ENCODE measurements at regions not wholly inside any gene's neighbourhood (a gene's known extent, or its start where the extent isn't known, plus 50 kb on each side); places are given as distances from the start of the nearest gene placed in this dataset.

DNA sequence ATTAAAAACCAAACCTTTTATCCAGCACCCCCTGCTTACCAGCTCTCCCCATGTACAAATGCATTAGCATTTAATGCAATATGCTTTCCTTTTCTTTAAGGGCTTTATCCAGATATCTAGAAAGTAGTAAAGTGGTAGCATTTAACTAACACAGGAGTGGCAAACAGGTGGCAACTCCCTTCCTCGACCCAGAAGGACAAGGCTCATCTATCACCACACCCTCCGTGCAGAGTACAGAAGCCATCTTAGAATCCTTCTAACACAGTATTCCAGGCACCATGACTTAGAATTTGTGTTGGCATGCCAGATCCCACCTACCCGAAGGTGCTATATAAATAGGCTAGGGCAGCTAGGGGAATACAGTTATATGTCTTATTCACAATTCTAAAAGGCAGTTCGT is 148.6 kb upstream of the NSMCE3 start:
- Histone ChIP-seq H3K4me1 (no peaks in the 10 kb centered on the region), H3K27me3 (peaks cover 0 to under 1% of the 10 kb centered on the region in 2 donors), H3K36me3 (no peaks in the 10 kb centered on the region), H3K9me3 (no peaks in the 10 kb centered on the region), H3K4me3 (no peak overlapping the region), H3K27ac (no peak overlapping the region)
- DNase-seq, result no peak
- TF ChIP-seq POLR2A (IDR thresholded peaks at IDR 0.05), result no peak
- TF ChIP-seq, protein P1, sequence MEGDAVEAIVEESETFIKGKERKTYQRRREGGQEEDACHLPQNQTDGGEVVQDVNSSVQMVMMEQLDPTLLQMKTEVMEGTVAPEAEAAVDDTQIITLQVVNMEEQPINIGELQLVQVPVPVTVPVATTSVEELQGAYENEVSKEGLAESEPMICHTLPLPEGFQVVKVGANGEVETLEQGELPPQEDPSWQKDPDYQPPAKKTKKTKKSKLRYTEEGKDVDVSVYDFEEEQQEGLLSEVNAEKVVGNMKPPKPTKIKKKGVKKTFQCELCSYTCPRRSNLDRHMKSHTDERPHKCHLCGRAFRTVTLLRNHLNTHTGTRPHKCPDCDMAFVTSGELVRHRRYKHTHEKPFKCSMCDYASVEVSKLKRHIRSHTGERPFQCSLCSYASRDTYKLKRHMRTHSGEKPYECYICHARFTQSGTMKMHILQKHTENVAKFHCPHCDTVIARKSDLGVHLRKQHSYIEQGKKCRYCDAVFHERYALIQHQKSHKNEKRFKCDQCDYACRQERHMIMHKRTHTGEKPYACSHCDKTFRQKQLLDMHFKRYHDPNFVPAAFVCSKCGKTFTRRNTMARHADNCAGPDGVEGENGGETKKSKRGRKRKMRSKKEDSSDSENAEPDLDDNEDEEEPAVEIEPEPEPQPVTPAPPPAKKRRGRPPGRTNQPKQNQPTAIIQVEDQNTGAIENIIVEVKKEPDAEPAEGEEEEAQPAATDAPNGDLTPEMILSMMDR (IDR thresholded peaks at IDR 0.05), result no peak
- intact Hi-C loops (cut with DNase I; ENCODE audit: low total_unique reads), result no loop called here

DNA sequence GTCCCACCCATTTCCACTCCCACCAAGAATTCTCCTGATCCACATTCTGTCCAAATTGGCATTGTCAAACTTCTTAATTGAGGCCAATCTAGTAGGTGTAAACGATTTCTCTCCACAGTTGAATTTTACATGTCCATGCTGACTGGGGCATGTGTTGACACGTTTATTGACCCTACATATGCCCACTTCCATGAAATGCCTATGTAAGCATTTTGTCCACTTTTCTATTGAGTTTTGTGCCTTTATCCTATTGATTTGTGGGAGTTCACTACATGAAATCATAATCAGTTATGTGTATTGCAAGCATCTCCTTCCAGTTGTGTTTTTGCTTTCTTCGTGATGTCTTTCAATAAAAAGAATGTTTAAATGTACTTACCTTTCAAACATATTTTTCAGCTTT is 141.7 kb upstream of the NSMCE3 start:
- H3K36me3 ChIP-seq, result no peaks in the 10 kb centered on the region
- no peak overlapping the region for H3K27ac ChIP-seq
- TF ChIP-seq POLR2A (IDR thresholded peaks at IDR 0.05), result no peak
- TF ChIP-seq, protein P1 (IDR thresholded peaks at IDR 0.05), result no peak
- no peak for DNase-seq
- H3K4me1 ChIP-seq, result no peaks in the 10 kb centered on the region
- no peak overlapping the region for H3K4me3 ChIP-seq
- H3K9me3 ChIP-seq, result no peaks in the 10 kb centered on the region
- peaks cover 0 to 5% of the 10 kb centered on the region in 2 donors for H3K27me3 ChIP-seq
- intact Hi-C loops (cut with DNase I; ENCODE audit: low total_unique reads), result no loop called here

DNA sequence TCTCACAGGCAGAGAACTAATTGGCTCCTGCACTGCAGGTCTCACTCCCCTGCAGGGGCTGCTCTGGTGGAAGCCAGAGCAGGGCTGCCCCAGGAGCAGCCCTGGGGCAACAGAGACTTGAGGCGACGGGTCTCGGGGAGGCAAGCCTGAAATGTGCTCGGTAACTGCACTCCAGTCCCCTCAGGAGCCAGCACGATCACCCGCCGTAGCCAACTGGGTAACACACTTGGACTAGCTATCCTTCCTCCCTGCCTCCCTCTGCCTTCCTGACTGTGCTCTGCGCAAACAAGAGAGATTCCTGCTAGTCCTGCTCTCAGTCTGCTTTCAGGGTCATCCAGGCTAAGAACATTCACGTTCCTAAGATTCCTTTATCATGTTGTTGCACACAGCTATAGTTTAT is 140.7 kb upstream of the NSMCE3 start:
- Histone ChIP-seq H3K4me1 (no peaks in the 10 kb centered on the region), H3K27ac (no peak overlapping the region), H3K36me3 (no peaks in the 10 kb centered on the region), H3K27me3 (peaks cover 0 to 5% of the 10 kb centered on the region in 2 donors), H3K4me3 (no peak overlapping the region), H3K9me3 (no peaks in the 10 kb centered on the region)
- no peak for DNase-seq
- intact Hi-C loops (cut with DNase I; ENCODE audit: low total_unique reads), result no loop called here
- TF ChIP-seq, protein P1 (IDR thresholded peaks at IDR 0.05), result no peak
- TF ChIP-seq POLR2A (IDR thresholded peaks at IDR 0.05), result no peak

DNA sequence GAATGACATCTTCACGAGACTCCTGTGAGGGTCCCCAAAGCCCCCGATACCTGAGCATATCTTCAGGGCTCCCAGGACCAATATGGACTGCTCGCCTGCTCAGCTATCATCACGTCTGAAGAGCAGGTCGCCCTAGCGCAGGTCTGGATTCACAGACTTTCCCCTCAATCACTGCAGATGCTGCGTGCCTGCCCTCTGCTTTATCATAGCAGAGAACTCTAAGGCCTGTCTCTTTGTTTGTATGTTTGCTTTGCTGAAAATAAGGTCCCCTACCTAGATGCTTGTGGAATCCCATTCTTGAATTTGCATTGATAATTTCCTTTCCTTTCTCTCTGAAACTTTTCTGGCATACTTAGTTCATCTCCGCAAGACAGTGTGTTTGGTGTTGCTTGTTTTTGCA is 140.3 kb upstream of the NSMCE3 start:
- intact Hi-C loops (cut with DNase I; ENCODE audit: low total_unique reads), result no loop called here
- H3K4me1 ChIP-seq, result no peaks in the 10 kb centered on the region
- no peak for TF ChIP-seq POLR2A (IDR thresholded peaks at IDR 0.05)
- TF ChIP-seq, protein P1 (IDR thresholded peaks at IDR 0.05), result no peak
- no peaks in the 10 kb centered on the region for H3K36me3 ChIP-seq
- H3K27ac ChIP-seq, result no peak overlapping the region
- peaks cover 0 to 5% of the 10 kb centered on the region in 2 donors for H3K27me3 ChIP-seq
- no peak overlapping the region for H3K4me3 ChIP-seq
- DNase-seq, result no peak
- no peaks in the 10 kb centered on the region for H3K9me3 ChIP-seq

DNA sequence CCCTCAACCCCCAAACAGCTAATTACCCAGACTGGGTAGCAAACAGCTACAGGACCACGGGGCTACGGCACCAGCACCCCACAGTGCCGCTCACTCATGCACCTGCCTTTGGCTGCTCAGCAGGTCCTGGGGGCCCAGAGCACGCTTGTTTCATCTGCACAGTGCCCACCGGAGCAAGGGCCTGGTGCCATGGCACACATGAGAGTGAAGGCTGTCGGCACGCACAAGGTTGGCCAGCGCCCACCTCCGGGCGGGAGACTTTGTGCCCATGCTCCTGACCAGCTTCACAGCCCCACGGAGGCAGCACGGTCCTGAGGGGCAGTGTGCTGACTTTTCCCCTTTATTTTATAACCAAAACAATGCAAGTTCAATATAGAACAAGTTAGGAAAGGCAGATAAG is 135.9 kb upstream of the NSMCE3 start:
- H3K9me3 ChIP-seq, result no peaks in the 10 kb centered on the region
- H3K4me1 ChIP-seq, result no peaks in the 10 kb centered on the region
- H3K4me3 ChIP-seq, result no peak overlapping the region
- H3K27me3 ChIP-seq, result no peaks in the 10 kb centered on the region
- TF ChIP-seq, protein P1 (IDR thresholded peaks at IDR 0.05), result no peak
- no peak for TF ChIP-seq POLR2A (IDR thresholded peaks at IDR 0.05)
- no peak overlapping the region for H3K27ac ChIP-seq
- no peak for DNase-seq
- intact Hi-C loops (cut with DNase I; ENCODE audit: low total_unique reads), result no loop called here
- H3K36me3 ChIP-seq, result no peaks in the 10 kb centered on the region
